ENCODE measurements at regions not wholly inside any gene's neighbourhood (a gene's known extent, or its start where the extent isn't known, plus 50 kb on each side); places are given as distances from the start of the nearest gene placed in this dataset.

GRCh38 chr1:229065613-229066012, 205.3 kb upstream of the RAB4A start:
- TF ChIP-seq CTCF (IDR thresholded peaks at IDR 0.05) (no peak), POLR2A (IDR thresholded peaks at IDR 0.05) (no peak)

Data from right lobe of liver (tissue), 4 donors.